MM.1S (cell line): ENCODE measurements at regions not wholly inside any gene's neighbourhood (a gene's known extent, or its start where the extent isn't known, plus 50 kb on each side); places are given as distances from the start of the nearest gene placed in this dataset.
"Not testable (repeated sequence)": the region's sequence is repeated elsewhere in the genome, so short reads cannot be mapped to it uniquely, and the experiment has no call there.

Source experiments
- DNase-seq: peaks from one replicate; pipeline ENCODE4 v3.0.0-alpha.2; 2015
- H2AFZ ChIP-seq: fragments of 300-600 bp; sonication (generic); 2 replicates; pipeline ENCODE4 v1.6.0; 2016; ENCODE audit warnings: antibody characterized with exemption, low read length
- H3F3A ChIP-seq: fragments of 300-600 bp; sonication (generic); 2 replicates; pipeline ENCODE4 v1.6.1; 2016; ENCODE audit warnings: mild to moderate bottlenecking, antibody characterized with exemption, low read length, moderate library complexity, mixed read lengths; ENCODE audit not compliant: insufficient read depth
- H3K27ac ChIP-seq: fragments of 300-600 bp; sonication (generic); 2 replicates; pipeline ENCODE4 v1.5.1; 2016; ENCODE audit warnings: mild to moderate bottlenecking, low read length
- H3K27me3 ChIP-seq: fragments of 300-600 bp; sonication (generic); replicated peaks from 2 replicates; pipeline ENCODE4 v1.6.0; 2016; ENCODE audit warnings: low read length; ENCODE audit not compliant: insufficient read depth
- H3K36me3 ChIP-seq: fragments of 300-600 bp; sonication (generic); replicated peaks from 2 replicates; pipeline ENCODE4 v1.6.1; 2016; ENCODE audit warnings: mild to moderate bottlenecking, low read length, mixed read lengths; ENCODE audit not compliant: insufficient read depth
- H3K4me1 ChIP-seq: fragments of 300-600 bp; sonication (generic); 2 replicates; pipeline ENCODE4 v1.6.1; 2016; ENCODE audit warnings: low read length, mixed read lengths
- H3K4me2 ChIP-seq: fragments of 300-600 bp; sonication (generic); 2 replicates; pipeline ENCODE4 v1.6.0; 2016; ENCODE audit warnings: low read depth, low read length
- H3K4me3 ChIP-seq: fragments of 300-600 bp; sonication (generic); 2 replicates; pipeline ENCODE4 v1.5.1; 2016; ENCODE audit warnings: low read length, mixed read lengths
- H3K79me2 ChIP-seq: fragments of 300-600 bp; sonication (generic); 2 replicates; pipeline ENCODE4 v1.6.1; 2016; ENCODE audit warnings: mixed run types, low read length, mixed read lengths
- H3K9ac ChIP-seq: fragments of 300-600 bp; sonication (generic); 2 replicates; pipeline ENCODE4 v1.6.1; 2016; ENCODE audit warnings: low read length, mixed read lengths
- H3K9me2 ChIP-seq: fragments of 300-600 bp; sonication (generic); replicated peaks from 2 replicates; pipeline ENCODE4 v1.6.1; 2016; ENCODE audit warnings: mild to moderate bottlenecking, low read length, mixed read lengths; ENCODE audit not compliant: insufficient read depth
- H3K9me3 ChIP-seq: fragments of 300-600 bp; sonication (generic); replicated peaks from 2 replicates; pipeline ENCODE4 v1.6.1; 2016; ENCODE audit warnings: mild to moderate bottlenecking, low read length, mixed read lengths; ENCODE audit not compliant: insufficient read depth
- H4K20me1 ChIP-seq: fragments of 300-600 bp; sonication (generic); 2 replicates; pipeline ENCODE4 v1.6.1; 2016; ENCODE audit warnings: mild to moderate bottlenecking, low read length, moderate library complexity, mixed read lengths; ENCODE audit not compliant: insufficient read depth
- EZH2 ChIP-seq: fragments of 300-600 bp; sonication (generic); optimal IDR thresholded peaks from 2 replicates; pipeline ENCODE3; 2017; ENCODE audit warnings: low read depth, mild to moderate bottlenecking, antibody characterized with exemption, low read length, mixed read lengths
- EZH2phosphoT487 ChIP-seq: fragments of 300-600 bp; sonication (generic); IDR thresholded peaks from 2 replicates; pipeline ENCODE4 v1.6.1; 2018; ENCODE audit warnings: antibody characterized with exemption, low read length
- TF ChIP-seq, protein P1 (sequence below): fragments of 300-600 bp; sonication (generic); IDR thresholded peaks from 2 replicates; pipeline ENCODE4 v1.5.1; 2016; ENCODE audit warnings: antibody characterized with exemption, low read length, mixed read lengths

GRCh38 chr12:54125708-54126028 lies 63.1 kb downstream of the SMUG1 start:
- not testable (repeated sequence) for H3K4me3 ChIP-seq, H2AFZ ChIP-seq, H3F3A ChIP-seq, H3K27ac ChIP-seq, H3K9me3 ChIP-seq, H3K36me3 ChIP-seq, H3K4me2 ChIP-seq, H3K4me1 ChIP-seq, H3K79me2 ChIP-seq, H3K9me2 ChIP-seq, H3K9ac ChIP-seq, DNase-seq, H4K20me1 ChIP-seq
- H3K27me3 ChIP-seq = peaks cover 29% of the 10 kb centered on the region

- no peak for DNase-seq
- Histone ChIP-seq H3K27ac (no peak overlapping the region), H3K9ac (no peak overlapping the region)
Measured at GRCh38 chr12:54126029-54126695, 62.6 kb downstream of the SMUG1 start.

DNA sequence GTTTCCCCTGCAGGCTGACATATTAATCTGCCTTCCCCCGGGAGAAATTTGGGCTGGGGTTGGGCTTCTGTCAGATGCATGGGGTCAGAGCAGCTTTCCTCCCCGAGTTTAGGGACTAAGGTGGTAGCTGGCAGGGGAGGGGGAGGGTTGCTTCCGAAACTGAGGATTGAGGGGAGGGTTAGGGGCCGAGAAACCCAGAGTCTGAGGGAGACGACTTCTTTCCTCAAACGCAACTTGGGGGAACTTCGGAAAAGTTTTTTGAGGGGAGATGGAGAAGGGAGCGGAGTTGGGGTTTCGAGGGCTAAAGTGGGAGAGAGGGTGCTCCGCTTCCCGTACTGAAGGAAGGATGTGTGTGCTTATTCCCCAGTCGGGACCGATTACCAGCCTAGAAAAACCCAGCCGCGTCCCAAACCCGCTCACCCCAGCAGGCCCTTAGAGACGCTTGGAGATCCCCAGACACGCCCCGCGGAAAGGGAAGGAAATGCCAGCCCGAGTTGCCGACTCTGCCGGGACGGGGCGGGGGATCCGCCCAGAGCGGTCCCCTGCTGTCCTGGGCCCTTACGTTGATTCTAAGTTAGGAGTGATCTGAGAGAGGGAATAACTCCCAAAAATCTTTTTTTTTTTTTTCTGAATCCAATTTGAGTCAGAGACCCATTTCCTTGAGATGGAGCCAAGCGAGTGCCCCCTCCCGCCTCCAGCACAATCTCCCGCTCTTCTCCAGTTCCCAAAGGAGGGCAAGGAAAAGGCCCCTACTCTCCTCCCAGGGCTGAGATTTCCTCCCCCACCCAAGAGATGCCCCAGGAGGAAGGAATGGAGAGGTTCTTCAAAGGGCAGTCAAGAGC lies 61.9 kb downstream of the SMUG1 start:
- DNase-seq = no peak
- Histone ChIP-seq H3K4me2 (peak overlapping the region; percentile 43; the same call in 1 of the 2 replicates), H3K4me1 (no peaks in the 10 kb centered on the region), H2AFZ (no peak overlapping the region), H3K27ac (no peak overlapping the region), H3K4me3 (no peak overlapping the region), H4K20me1 (no peaks in the 10 kb centered on the region), H3K9ac (no peak overlapping the region), H3K36me3 (no peaks in the 10 kb centered on the region), H3K9me3 (no peaks in the 10 kb centered on the region), H3K79me2 (no peaks in the 10 kb centered on the region), H3K9me2 (no peaks in the 10 kb centered on the region), H3F3A (no peaks in the 10 kb centered on the region), H3K27me3 (peaks cover 29% of the 10 kb centered on the region)
- no peak for TF ChIP-seq EZH2
- TF ChIP-seq EZH2phosphoT487 = no peak
- TF ChIP-seq, protein P1, sequence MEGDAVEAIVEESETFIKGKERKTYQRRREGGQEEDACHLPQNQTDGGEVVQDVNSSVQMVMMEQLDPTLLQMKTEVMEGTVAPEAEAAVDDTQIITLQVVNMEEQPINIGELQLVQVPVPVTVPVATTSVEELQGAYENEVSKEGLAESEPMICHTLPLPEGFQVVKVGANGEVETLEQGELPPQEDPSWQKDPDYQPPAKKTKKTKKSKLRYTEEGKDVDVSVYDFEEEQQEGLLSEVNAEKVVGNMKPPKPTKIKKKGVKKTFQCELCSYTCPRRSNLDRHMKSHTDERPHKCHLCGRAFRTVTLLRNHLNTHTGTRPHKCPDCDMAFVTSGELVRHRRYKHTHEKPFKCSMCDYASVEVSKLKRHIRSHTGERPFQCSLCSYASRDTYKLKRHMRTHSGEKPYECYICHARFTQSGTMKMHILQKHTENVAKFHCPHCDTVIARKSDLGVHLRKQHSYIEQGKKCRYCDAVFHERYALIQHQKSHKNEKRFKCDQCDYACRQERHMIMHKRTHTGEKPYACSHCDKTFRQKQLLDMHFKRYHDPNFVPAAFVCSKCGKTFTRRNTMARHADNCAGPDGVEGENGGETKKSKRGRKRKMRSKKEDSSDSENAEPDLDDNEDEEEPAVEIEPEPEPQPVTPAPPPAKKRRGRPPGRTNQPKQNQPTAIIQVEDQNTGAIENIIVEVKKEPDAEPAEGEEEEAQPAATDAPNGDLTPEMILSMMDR = no peak

More at GRCh38 chr12:54126029-54126695, 62.6 kb downstream of the SMUG1 start:
- Histone ChIP-seq H3K27me3 (peaks cover 29% of the 10 kb centered on the region), H4K20me1 (no peaks in the 10 kb centered on the region), H3K4me2 (peak overlapping the region; percentile 43; the same call in 1 of the 2 replicates), H3K4me3 (peak overlapping the region; percentile 22; the same call in 1 of the 2 replicates), H3F3A (no peaks in the 10 kb centered on the region), H3K79me2 (no peaks in the 10 kb centered on the region), H3K9me3 (no peaks in the 10 kb centered on the region), H2AFZ (no peak overlapping the region), H3K36me3 (no peaks in the 10 kb centered on the region), H3K9me2 (no peaks in the 10 kb centered on the region), H3K4me1 (no peaks in the 10 kb centered on the region)
- TF ChIP-seq, protein P1 = no peak
- no peak for TF ChIP-seq EZH2
- TF ChIP-seq EZH2phosphoT487 = no peak
